ENCODE measurements at regions not wholly inside any gene's neighbourhood (a gene's known extent, or its start where the extent isn't known, plus 50 kb on each side); places are given as distances from the start of the nearest gene placed in this dataset.

DNA sequence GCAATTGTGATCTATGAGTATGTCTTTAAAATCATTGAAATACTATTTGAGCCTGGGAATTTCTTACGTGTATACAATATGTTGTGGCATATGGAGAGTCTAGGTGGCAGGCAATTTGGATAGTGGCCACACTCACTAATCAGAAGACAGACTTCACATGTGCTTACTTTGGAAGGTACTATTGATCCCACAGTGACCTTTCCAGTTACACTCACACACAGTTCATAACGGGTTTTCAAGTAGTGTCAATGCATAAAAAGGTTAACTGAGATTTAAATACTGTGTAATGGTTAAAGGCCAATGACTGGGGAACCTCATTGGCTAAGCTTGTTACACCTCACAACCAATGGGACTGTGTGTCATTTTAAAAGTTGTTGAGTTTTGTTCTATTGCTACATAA is 783.2 kb downstream of the RPA4 start:
- H3K79me2 ChIP-seq (ENCODE audit: insufficient read depth), result no peaks in the 10 kb centered on the region
- no peaks in the 10 kb centered on the region for H4K20me1 ChIP-seq (ENCODE audit: insufficient read depth)
- no peak for TF ChIP-seq EZH2 (IDR thresholded peaks at IDR 0.05; ENCODE audit: insufficient read depth, poor library complexity, severe bottlenecking)
- TF ChIP-seq EZH2phosphoT487 (IDR thresholded peaks at IDR 0.05; ENCODE audit: insufficient read depth, low read depth), result no peak
- no peak overlapping the region for H3K9ac ChIP-seq
- in situ Hi-C loops (cut with MboI), result no loop called here
- H3K4me2 ChIP-seq (ENCODE audit: unreplicated experiment), result no peak overlapping the region
- no peaks in the 10 kb centered on the region for H3K9me3 ChIP-seq (ENCODE audit: low read depth)
- H3K27ac ChIP-seq, result no peak overlapping the region
- H3K36me3 ChIP-seq (ENCODE audit: low read depth), result no peaks in the 10 kb centered on the region
- no peaks in the 10 kb centered on the region for H3K27me3 ChIP-seq (replicated peaks; ENCODE audit: insufficient read depth)
- H3K4me1 ChIP-seq (ENCODE audit: insufficient read depth), result no peaks in the 10 kb centered on the region
- H3K4me3 ChIP-seq, result no peak overlapping the region
- WGBS, 2 experiments (ENCODE audit: low coverage in 1 of 2, low lambda C conversion rate in 2 of 2, missing lambda C conversion rate in 2 of 2), result 35 to 39% methylated on average over 2 of the region's 2 CpGs
- no peak overlapping the region for H2AFZ ChIP-seq
- H3F3A ChIP-seq (ENCODE audit: insufficient read depth), result no peaks in the 10 kb centered on the region
- DNase-seq, result no peak
- H3K9me2 ChIP-seq (ENCODE audit: insufficient read depth), result no peaks in the 10 kb centered on the region

DNA sequence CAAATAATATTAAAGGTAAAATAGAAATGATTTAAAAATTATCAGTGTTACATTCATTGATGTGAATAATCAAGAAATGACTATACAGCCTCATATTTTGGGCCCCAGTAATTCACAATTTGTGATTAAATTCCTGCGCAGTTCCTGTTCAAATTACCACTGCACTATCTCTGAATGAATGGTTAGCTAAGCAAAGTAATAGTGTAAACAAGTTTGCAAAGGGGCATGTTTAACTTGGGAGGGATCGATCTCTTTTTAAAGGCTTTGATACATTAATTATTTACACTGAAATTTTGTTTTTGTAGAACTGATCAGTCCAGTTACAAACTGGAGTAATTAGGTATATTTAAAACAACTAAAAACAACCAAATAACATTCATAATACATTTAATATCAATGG is 784.4 kb downstream of the RPA4 start:
- TF ChIP-seq EZH2 (IDR thresholded peaks at IDR 0.05; ENCODE audit: insufficient read depth, poor library complexity, severe bottlenecking) (no peak), EZH2phosphoT487 (IDR thresholded peaks at IDR 0.05; ENCODE audit: insufficient read depth, low read depth) (no peak)
- no peak for DNase-seq
- 78% methylated on average over 2 of the region's 2 CpGs for WGBS, 2 experiments (ENCODE audit: low coverage in 1 of 2, low lambda C conversion rate in 2 of 2, missing lambda C conversion rate in 2 of 2)
- H3K27ac ChIP-seq, result no peak overlapping the region
- H3K9me3 ChIP-seq (ENCODE audit: low read depth), result no peaks in the 10 kb centered on the region
- H4K20me1 ChIP-seq (ENCODE audit: insufficient read depth), result no peaks in the 10 kb centered on the region
- no peak overlapping the region for H3K4me2 ChIP-seq (ENCODE audit: unreplicated experiment)
- H3F3A ChIP-seq (ENCODE audit: insufficient read depth), result no peaks in the 10 kb centered on the region
- H3K36me3 ChIP-seq (ENCODE audit: low read depth), result no peaks in the 10 kb centered on the region
- H3K4me3 ChIP-seq, result no peak overlapping the region
- H3K27me3 ChIP-seq (replicated peaks; ENCODE audit: insufficient read depth), result no peaks in the 10 kb centered on the region
- no peak overlapping the region for H2AFZ ChIP-seq
- H3K79me2 ChIP-seq (ENCODE audit: insufficient read depth), result no peaks in the 10 kb centered on the region
- H3K4me1 ChIP-seq (ENCODE audit: insufficient read depth), result no peaks in the 10 kb centered on the region
- in situ Hi-C loops (cut with MboI), result no loop called here
- H3K9me2 ChIP-seq (ENCODE audit: insufficient read depth), result no peaks in the 10 kb centered on the region
- no peak overlapping the region for H3K9ac ChIP-seq

DNA sequence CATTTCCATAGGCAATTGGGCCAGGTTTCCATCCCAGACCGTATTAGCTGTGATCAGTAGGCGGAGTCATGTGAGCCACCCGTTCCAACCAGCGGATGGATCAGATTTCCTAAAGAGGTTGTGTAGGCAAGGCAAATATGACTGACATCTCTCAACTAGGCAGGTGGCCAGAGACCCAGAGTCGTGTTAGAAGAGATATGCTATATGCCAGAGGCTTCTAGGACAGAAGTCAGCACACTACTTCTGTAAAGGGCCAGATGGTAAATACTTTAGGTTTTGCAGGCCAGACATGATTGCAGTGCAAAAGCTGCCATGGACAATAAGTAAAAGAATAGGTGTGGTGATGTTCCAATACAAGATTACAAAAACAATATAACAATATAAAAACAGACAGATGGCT is 788.4 kb downstream of the RPA4 start:
- Histone ChIP-seq H3K4me2 (ENCODE audit: unreplicated experiment) (no peak overlapping the region), H3K4me1 (ENCODE audit: insufficient read depth) (no peaks in the 10 kb centered on the region), H3F3A (ENCODE audit: insufficient read depth) (no peaks in the 10 kb centered on the region), H3K9me3 (ENCODE audit: low read depth) (no peaks in the 10 kb centered on the region), H3K79me2 (ENCODE audit: insufficient read depth) (no peaks in the 10 kb centered on the region), H3K36me3 (ENCODE audit: low read depth) (no peaks in the 10 kb centered on the region), H3K9me2 (ENCODE audit: insufficient read depth) (no peaks in the 10 kb centered on the region), H3K9ac (no peak overlapping the region), H3K4me3 (no peak overlapping the region), H3K27ac (no peak overlapping the region), H3K27me3 (replicated peaks; ENCODE audit: insufficient read depth) (no peaks in the 10 kb centered on the region), H4K20me1 (ENCODE audit: insufficient read depth) (no peaks in the 10 kb centered on the region), H2AFZ (no peak overlapping the region)
- WGBS, 2 experiments (ENCODE audit: low coverage in 1 of 2, low lambda C conversion rate in 2 of 2, missing lambda C conversion rate in 2 of 2), result 23 to 25% methylated on average over 5 of the region's 5 CpGs
- in situ Hi-C loops (cut with MboI), result no loop called here
- no peak for DNase-seq
- TF ChIP-seq EZH2 (IDR thresholded peaks at IDR 0.05; ENCODE audit: insufficient read depth, poor library complexity, severe bottlenecking) (no peak), EZH2phosphoT487 (IDR thresholded peaks at IDR 0.05; ENCODE audit: insufficient read depth, low read depth) (no peak)

- Histone ChIP-seq H3K4me1 (ENCODE audit: insufficient read depth) (no peaks in the 10 kb centered on the region), H3K4me2 (ENCODE audit: unreplicated experiment) (no peak overlapping the region), H3K79me2 (ENCODE audit: insufficient read depth) (no peaks in the 10 kb centered on the region), H3K27me3 (replicated peaks; ENCODE audit: insufficient read depth) (no peaks in the 10 kb centered on the region), H4K20me1 (ENCODE audit: insufficient read depth) (no peaks in the 10 kb centered on the region), H3K27ac (no peak overlapping the region), H3F3A (ENCODE audit: insufficient read depth) (no peaks in the 10 kb centered on the region), H2AFZ (no peak overlapping the region), H3K4me3 (no peak overlapping the region), H3K9ac (no peak overlapping the region), H3K36me3 (ENCODE audit: low read depth) (no peaks in the 10 kb centered on the region), H3K9me3 (ENCODE audit: low read depth) (no peaks in the 10 kb centered on the region), H3K9me2 (ENCODE audit: insufficient read depth) (no peaks in the 10 kb centered on the region)
- 74 to 81% methylated on average over 2 of the region's 2 CpGs for WGBS, 2 experiments (ENCODE audit: low coverage in 1 of 2, low lambda C conversion rate in 2 of 2, missing lambda C conversion rate in 2 of 2)
- in situ Hi-C loops (cut with MboI), result no loop called here
- no peak for DNase-seq
- TF ChIP-seq EZH2 (IDR thresholded peaks at IDR 0.05; ENCODE audit: insufficient read depth, poor library complexity, severe bottlenecking), result no peak
Measured at GRCh38 chrX:97672608-97673007, 788.9 kb downstream of the RPA4 start.

DNA sequence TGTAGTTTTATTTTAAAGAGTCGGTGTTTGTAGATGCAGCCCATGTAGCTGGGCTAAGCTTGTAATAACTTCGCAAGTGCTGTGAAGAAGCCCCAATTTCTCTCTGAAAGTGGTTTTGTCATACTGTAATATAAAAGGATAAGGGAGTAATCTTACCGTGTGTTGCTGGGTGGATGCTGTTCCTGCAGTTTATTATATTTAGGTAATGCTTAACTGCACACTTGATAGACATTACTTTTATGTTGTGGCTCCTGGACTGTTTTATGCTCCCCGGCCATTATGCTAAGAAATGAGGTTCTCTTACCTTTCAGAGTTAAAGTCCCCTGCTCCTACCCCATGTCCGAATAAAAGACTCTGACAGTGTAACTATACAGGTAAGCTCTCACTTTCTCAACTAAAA is 789.4 kb downstream of the RPA4 start:
- no peaks in the 10 kb centered on the region for H3K36me3 ChIP-seq (ENCODE audit: low read depth)
- no peaks in the 10 kb centered on the region for H3K9me2 ChIP-seq (ENCODE audit: insufficient read depth)
- no peaks in the 10 kb centered on the region for H4K20me1 ChIP-seq (ENCODE audit: insufficient read depth)
- H3K4me3 ChIP-seq, result no peak overlapping the region
- no peaks in the 10 kb centered on the region for H3K27me3 ChIP-seq (replicated peaks; ENCODE audit: insufficient read depth)
- H3K27ac ChIP-seq, result no peak overlapping the region
- in situ Hi-C loops (cut with MboI), result no loop called here
- no peak for DNase-seq
- H3K9me3 ChIP-seq (ENCODE audit: low read depth), result no peaks in the 10 kb centered on the region
- H3K79me2 ChIP-seq (ENCODE audit: insufficient read depth), result no peaks in the 10 kb centered on the region
- no peaks in the 10 kb centered on the region for H3F3A ChIP-seq (ENCODE audit: insufficient read depth)
- no peaks in the 10 kb centered on the region for H3K4me1 ChIP-seq (ENCODE audit: insufficient read depth)
- WGBS, 2 experiments (ENCODE audit: low coverage in 1 of 2, low lambda C conversion rate in 2 of 2, missing lambda C conversion rate in 2 of 2), result 72 to 81% methylated on average over 5 of the region's 5 CpGs
- TF ChIP-seq EZH2phosphoT487 (IDR thresholded peaks at IDR 0.05; ENCODE audit: insufficient read depth, low read depth) (no peak), EZH2 (IDR thresholded peaks at IDR 0.05; ENCODE audit: insufficient read depth, poor library complexity, severe bottlenecking) (no peak)
- no peak overlapping the region for H3K9ac ChIP-seq
- no peak overlapping the region for H2AFZ ChIP-seq
- H3K4me2 ChIP-seq (ENCODE audit: unreplicated experiment), result no peak overlapping the region

All from GM23248 (cell line).